K562 (cell line): ENCODE measurements at regions not wholly inside any gene's neighbourhood (a gene's known extent, or its start where the extent isn't known, plus 50 kb on each side); places are given as distances from the start of the nearest gene placed in this dataset.
A peak's percentile ranks its signal among the peaks of the same experiment; 100 is the strongest.

Source experiments
- ATAC-seq: fragments of 200-7000 bp; cut with Tn5 transposase; 3 replicates; pipeline ENCODE4 v1.9.1; 2020; ENCODE audit warnings: moderate library complexity
- BruUV-seq: library from RNA; stranded (reverse); fragments of 400-500 nt; replicated peaks from 2 replicates; lab custom pipeline; 2021; lab: Mats Ljungman, UMichigan
- CTCF ChIA-PET: fragments of 300-600 bp; formaldehyde crosslinking; extraction: SDS; loops from one replicate; lab custom pipeline; 2021; ENCODE audit warnings: low intra/inter-chr PET ratio; lab: Yijun Ruan, JAX
- POLR2A ChIA-PET: fragments of 300-600, 350-650 bp; sonication (Branson Sonifier 250); formaldehyde crosslinking; extraction: SDS; loops from one replicate; lab custom pipeline; 2021; ENCODE audit warnings: antibody characterized with exemption, inconsistent platforms; lab: Yijun Ruan, JAX
- DNase-seq, 4 experiments: peaks; one replicate each; pipeline versions ENCODE4 v3.0.0 to v3.0.0-alpha.2; 2011 to 2018; ENCODE audit warnings: low spot score in 3 of 4, mixed read lengths in 3 of 4; ENCODE audit errors: extremely low read depth in 1 of 4
- FAIRE-seq: peaks from 2 replicates; lab custom pipeline; 2011; peaks lifted over from hg19 to GRCh38; lab: Jason Lieb, UNC
- H2AFZ ChIP-seq: 2 replicates; pipeline ENCODE4 v1.6.0; 2011; ENCODE audit warnings: low read depth, low read length, control low read depth, inconsistent platforms
- H3K27ac ChIP-seq: fragments of 200-600 bp; 3 replicates; pipeline ENCODE4 v1.8.0; 2011; ENCODE audit warnings: low read depth, mild to moderate bottlenecking, control low read depth, inconsistent platforms, low read length, moderate library complexity, mixed read lengths; ENCODE audit errors: extremely low read depth
- H3K27me3 ChIP-seq, 2 experiments: fragments of 300-600 bp in 1 of 2; 2 replicates in 1 of 2; 3 replicates in 1 of 2; pipeline versions ENCODE4 v1.6.0 to v1.8.0; 2011; ENCODE audit warnings: inconsistent platforms in 2 of 2, low read length in 2 of 2, mild to moderate bottlenecking in 1 of 2, mixed read lengths in 1 of 2, moderate library complexity in 1 of 2; ENCODE audit not compliant: control insufficient read depth in 2 of 2, insufficient read depth in 2 of 2
- H3K36me3 ChIP-seq: fragments of 300-600 bp; 3 replicates; pipeline ENCODE4 v1.8.0; 2011; ENCODE audit warnings: mild to moderate bottlenecking, low read length, inconsistent platforms; ENCODE audit not compliant: control insufficient read depth, insufficient read depth
- H3K4me1 ChIP-seq, 2 experiments: fragments of 200-600 bp in 1 of 2; replicated peaks in 1 of 2; 2 replicates in 1 of 2; 3 replicates in 1 of 2; pipeline versions ENCODE4 v1.5.1 to v1.8.0; 2011; ENCODE audit warnings: inconsistent platforms in 2 of 2, low read length in 2 of 2, mild to moderate bottlenecking in 1 of 2, mixed read lengths in 1 of 2, moderate library complexity in 1 of 2; ENCODE audit not compliant: control insufficient read depth in 2 of 2, insufficient read depth in 2 of 2
- H3K4me2 ChIP-seq: 2 replicates; pipeline ENCODE4 v1.6.1; 2011; ENCODE audit warnings: low read length, control low read depth, inconsistent platforms, mixed read lengths; ENCODE audit not compliant: insufficient read depth
- H3K4me3 ChIP-seq: fragments of 200-600 bp; sonication (generic), shearing (Covaris generic); 2 replicates; pipeline ENCODE4 v1.5.1; 2016; ENCODE audit warnings: control low read depth, inconsistent platforms
- H3K79me2 ChIP-seq: fragments of 200-600 bp; 3 replicates; pipeline ENCODE4 v1.8.0; 2011; ENCODE audit warnings: low read length, inconsistent platforms; ENCODE audit not compliant: control insufficient read depth, insufficient read depth
- H3K9ac ChIP-seq, 2 experiments: 2 replicates each; pipeline versions ENCODE4 v1.6.0 to v1.6.1; 2011; ENCODE audit warnings: low read depth in 2 of 2, low read length in 2 of 2, control low read depth in 1 of 2, inconsistent platforms in 1 of 2, mild to moderate bottlenecking in 1 of 2, mixed read lengths in 1 of 2; ENCODE audit not compliant: insufficient read depth in 1 of 2
- H3K9me1 ChIP-seq: one replicate; pipeline ENCODE4 v1.6.0; 2011; ENCODE audit warnings: inconsistent platforms, mild to moderate bottlenecking, low read length, moderate library complexity; ENCODE audit not compliant: control insufficient read depth, insufficient read depth
- H3K9me3 ChIP-seq: replicated peaks from 2 replicates; pipeline ENCODE4 v1.5.1; 2011; ENCODE audit warnings: low read depth, low read length, inconsistent platforms; ENCODE audit not compliant: control insufficient read depth, insufficient read depth
- H4K20me1 ChIP-seq: replicated peaks from 2 replicates; pipeline ENCODE4 v1.6.1; 2011; ENCODE audit warnings: low read length, inconsistent platforms, mixed read lengths; ENCODE audit not compliant: control insufficient read depth, insufficient read depth
- BRCA1 ChIP-seq, 2 experiments: fragments of 450-650 bp in 1 of 2; sonication (generic) in 1 of 2; formaldehyde crosslinking in 1 of 2; IDR thresholded peaks; 2 replicates each; pipeline versions ENCODE4 v1.5.0 to v1.6.1; 2017 to 2020; ENCODE audit warnings: mild to moderate bottlenecking in 1 of 2, missing genetic modification reagents in 1 of 2
- L3MBTL2 ChIP-seq: fragments of 450-650 bp; IDR thresholded peaks from 2 replicates; pipeline ENCODE4 v1.6.1; 2016; ENCODE audit warnings: mild to moderate bottlenecking, moderate library complexity
- NFIC ChIP-seq: fragments of 450-650 bp; IDR thresholded peaks from 2 replicates; pipeline ENCODE4 v1.6.1; 2017; ENCODE audit warnings: mild to moderate bottlenecking, inconsistent platforms
- WGBS: fragments of 100-300 bp; shearing (Covaris generic); methylation state at CpG from one replicate; pipeline ENCODE4 v1.1.6; 2016; ENCODE audit warnings: low coverage, mixed read lengths; ENCODE audit not compliant: insufficient coverage; ENCODE audit errors: missing lambda C conversion rate; 5-methylcytosine and 5-hydroxymethylcytosine counted together
- in situ Hi-C: fragments of 300-500 bp; cut with MboI; formaldehyde crosslinking; loops from 4 replicates; pipeline ENCODE4 v1.15.0; 2018; ENCODE audit warnings: inconsistent platforms, mixed read lengths
- intact Hi-C: fragments of 100-400 bp; cut with micrococcal nuclease; formaldehyde crosslinking; loops from 2 replicates; pipeline ENCODE4 v1.14.2; 2022
- TF ChIP-seq, protein P1 (sequence below): sonication (generic); formaldehyde crosslinking; IDR thresholded peaks from 2 replicates; pipeline ENCODE4 v1.5.0; 2020; ENCODE audit warnings: missing genetic modification reagents
- TF ChIP-seq, protein P2 (sequence below), 2 experiments: IDR thresholded peaks; 2 replicates each; pipeline ENCODE4 v1.6.1; 2011; ENCODE audit warnings: borderline replicate concordance in 1 of 2, control low read depth in 1 of 2, low read depth in 1 of 2, low read length in 1 of 2, mild to moderate bottlenecking in 1 of 2, mixed read lengths in 1 of 2, moderate library complexity in 1 of 2; ENCODE audit not compliant: insufficient read depth in 1 of 2, insufficient read length in 1 of 2, poor library complexity in 1 of 2, severe bottlenecking in 1 of 2; ENCODE audit errors: extremely low read depth in 1 of 2
- TF ChIP-seq, protein P3 (sequence below): fragments of 450-650 bp; IDR thresholded peaks from 2 replicates; pipeline ENCODE4 v1.6.1; 2017; ENCODE audit warnings: antibody characterized with exemption, mild to moderate bottlenecking

DNA sequence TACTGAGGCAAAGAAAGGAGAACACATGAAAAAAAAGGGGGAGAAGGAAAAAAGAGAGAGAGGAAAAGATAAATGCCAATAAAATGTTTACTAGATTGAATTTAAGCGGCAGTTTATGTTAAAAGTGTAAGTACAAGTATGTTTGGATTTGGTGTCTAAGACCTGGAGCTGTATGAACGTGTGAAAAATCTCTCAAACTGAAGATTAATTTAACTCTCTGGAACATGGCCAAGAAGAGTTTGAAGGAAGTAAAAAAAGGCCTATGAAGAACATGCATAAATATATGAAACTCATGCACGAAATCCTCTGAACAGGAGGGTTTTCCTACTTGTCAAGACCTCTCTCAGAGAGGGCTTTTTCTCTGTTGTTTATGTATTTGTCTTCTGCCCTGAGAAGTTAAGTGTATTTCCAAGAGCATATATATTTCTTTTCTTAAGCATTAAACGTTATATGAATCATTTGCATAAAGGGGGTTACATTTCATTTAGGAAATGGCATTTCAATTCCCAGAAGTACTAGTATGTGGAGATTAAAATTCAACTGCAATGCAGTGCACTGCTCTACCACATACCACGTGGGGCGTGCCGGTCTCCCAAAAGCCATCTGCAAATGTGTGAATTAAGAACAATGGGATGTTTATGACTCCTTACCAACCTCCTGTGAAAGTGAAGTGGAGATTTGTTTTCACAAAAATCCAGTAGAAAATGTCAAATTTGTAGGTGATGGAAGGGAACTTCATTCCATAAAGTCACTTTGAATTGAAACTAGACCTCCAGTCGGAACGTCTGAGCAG, 281.1 kb upstream of the TRIB2 start:
- CTCF ChIA-PET, result no interaction called here
- Histone ChIP-seq H3K27ac (peak overlapping the region; percentile 48), H3K36me3 (no peaks in the 10 kb centered on the region; the same call in 2 of the 3 replicates), H4K20me1 (no peaks in the 10 kb centered on the region), H3K9ac (peak overlapping the region in 1 of 2 experiments; percentile 23; a peak in 1 of 4 replicates), H3K4me3 (no peak overlapping the region), H3K9me1 (no peaks in the 10 kb centered on the region), H3K27me3 (no peaks in the 10 kb centered on the region)
- no TSS peak for BruUV-seq
- TF ChIP-seq, protein P1, sequence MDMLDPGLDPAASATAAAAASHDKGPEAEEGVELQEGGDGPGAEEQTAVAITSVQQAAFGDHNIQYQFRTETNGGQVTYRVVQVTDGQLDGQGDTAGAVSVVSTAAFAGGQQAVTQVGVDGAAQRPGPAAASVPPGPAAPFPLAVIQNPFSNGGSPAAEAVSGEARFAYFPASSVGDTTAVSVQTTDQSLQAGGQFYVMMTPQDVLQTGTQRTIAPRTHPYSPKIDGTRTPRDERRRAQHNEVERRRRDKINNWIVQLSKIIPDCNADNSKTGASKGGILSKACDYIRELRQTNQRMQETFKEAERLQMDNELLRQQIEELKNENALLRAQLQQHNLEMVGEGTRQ, result peak; percentile 45
- TF ChIP-seq NFIC (peak; percentile 68), BRCA1 (IDR thresholded peaks at IDR 0.05) (no peak), BRCA1 (CRISPR knock-in tag; IDR thresholded peaks at IDR 0.05) (no peak), L3MBTL2 (peak; percentile 32; the same call in 1 of the 2 replicates)
- TF ChIP-seq, protein P2, sequence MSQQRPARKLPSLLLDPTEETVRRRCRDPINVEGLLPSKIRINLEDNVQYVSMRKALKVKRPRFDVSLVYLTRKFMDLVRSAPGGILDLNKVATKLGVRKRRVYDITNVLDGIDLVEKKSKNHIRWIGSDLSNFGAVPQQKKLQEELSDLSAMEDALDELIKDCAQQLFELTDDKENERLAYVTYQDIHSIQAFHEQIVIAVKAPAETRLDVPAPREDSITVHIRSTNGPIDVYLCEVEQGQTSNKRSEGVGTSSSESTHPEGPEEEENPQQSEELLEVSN (IDR thresholded peaks at IDR 0.05; ENCODE audit: borderline replicate concordance in 1 of 2, extremely low read depth in 1 of 2, insufficient read depth in 1 of 2, insufficient read length in 1 of 2, low read depth in 1 of 2, low read length in 1 of 2, poor library complexity in 1 of 2, severe bottlenecking in 1 of 2), result peak in 1 of 2 experiments; percentile 25
- TF ChIP-seq, protein P3, sequence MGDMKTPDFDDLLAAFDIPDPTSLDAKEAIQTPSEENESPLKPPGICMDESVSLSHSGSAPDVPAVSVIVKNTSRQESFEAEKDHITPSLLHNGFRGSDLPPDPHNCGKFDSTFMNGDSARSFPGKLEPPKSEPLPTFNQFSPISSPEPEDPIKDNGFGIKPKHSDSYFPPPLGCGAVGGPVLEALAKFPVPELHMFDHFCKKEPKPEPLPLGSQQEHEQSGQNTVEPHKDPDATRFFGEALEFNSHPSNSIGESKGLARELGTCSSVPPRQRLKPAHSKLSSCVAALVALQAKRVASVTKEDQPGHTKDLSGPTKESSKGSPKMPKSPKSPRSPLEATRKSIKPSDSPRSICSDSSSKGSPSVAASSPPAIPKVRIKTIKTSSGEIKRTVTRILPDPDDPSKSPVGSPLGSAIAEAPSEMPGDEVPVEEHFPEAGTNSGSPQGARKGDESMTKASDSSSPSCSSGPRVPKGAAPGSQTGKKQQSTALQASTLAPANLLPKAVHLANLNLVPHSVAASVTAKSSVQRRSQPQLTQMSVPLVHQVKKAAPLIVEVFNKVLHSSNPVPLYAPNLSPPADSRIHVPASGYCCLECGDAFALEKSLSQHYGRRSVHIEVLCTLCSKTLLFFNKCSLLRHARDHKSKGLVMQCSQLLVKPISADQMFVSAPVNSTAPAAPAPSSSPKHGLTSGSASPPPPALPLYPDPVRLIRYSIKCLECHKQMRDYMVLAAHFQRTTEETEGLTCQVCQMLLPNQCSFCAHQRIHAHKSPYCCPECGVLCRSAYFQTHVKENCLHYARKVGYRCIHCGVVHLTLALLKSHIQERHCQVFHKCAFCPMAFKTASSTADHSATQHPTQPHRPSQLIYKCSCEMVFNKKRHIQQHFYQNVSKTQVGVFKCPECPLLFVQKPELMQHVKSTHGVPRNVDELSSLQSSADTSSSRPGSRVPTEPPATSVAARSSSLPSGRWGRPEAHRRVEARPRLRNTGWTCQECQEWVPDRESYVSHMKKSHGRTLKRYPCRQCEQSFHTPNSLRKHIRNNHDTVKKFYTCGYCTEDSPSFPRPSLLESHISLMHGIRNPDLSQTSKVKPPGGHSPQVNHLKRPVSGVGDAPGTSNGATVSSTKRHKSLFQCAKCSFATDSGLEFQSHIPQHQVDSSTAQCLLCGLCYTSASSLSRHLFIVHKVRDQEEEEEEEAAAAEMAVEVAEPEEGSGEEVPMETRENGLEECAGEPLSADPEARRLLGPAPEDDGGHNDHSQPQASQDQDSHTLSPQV, result no peak
- TF ChIP-seq, all 486 proteins: peak for 4
- FAIRE-seq, result no peak
- intact Hi-C loops, result loop anchor here (2.0 to 10.0 kb wide), 2 partner anchors 57 to 261 kb away; no protein-coding TSS in a partner anchor
- 36% methylated on average over 9 of the region's 9 CpGs for WGBS
- peak; percentile 56; the same call in 2 of the 3 replicates for ATAC-seq
- Histone ChIP-seq H2AFZ (peak overlapping the region; percentile 77), H3K4me1 (peaks cover 14 to 41% of the 10 kb centered on the region in 2 experiments), H3K4me2 (peak overlapping the region; percentile 57; the same call in 1 of the 2 replicates), H3K79me2 (no peaks in the 10 kb centered on the region; the same call in 2 of the 3 replicates), H3K9me3 (no peaks in the 10 kb centered on the region)
- in situ Hi-C loops, result no loop called here
- POLR2A ChIA-PET, result no interaction called here
- peak in 2 of 4 experiments; percentile 21 to 31 for DNase-seq
